Peyer's patch (tissue), 4 donors: ENCODE measurements at regions not wholly inside any gene's neighbourhood (a gene's known extent, or its start where the extent isn't known, plus 50 kb on each side); places are given as distances from the start of the nearest gene placed in this dataset.

Experiments used
- CTCF ChIP-seq, 6 experiments: fragments of 450-650 bp in 4 of 6; fragments of 200-600 bp in 2 of 6; sonication (generic) in 1 of 6; IDR thresholded peaks; one replicate each; pipeline ENCODE4 v1.5.1; 2017 to 2019; ENCODE audit warnings: antibody characterized with exemption in 6 of 6, mild to moderate bottlenecking in 3 of 6, moderate library complexity in 1 of 6
- POLR2A ChIP-seq, 2 donors: fragments of 450-650 bp; IDR thresholded peaks; one replicate each; pipeline ENCODE4 v1.5.1; 2017; ENCODE audit warnings: antibody characterized with exemption in 2 of 2, mild to moderate bottlenecking in 2 of 2, moderate library complexity in 2 of 2

GRCh38 chr9:81150016-81150625, 539.2 kb downstream of the TLE1 start:
- TF ChIP-seq POLR2A (IDR thresholded peaks at IDR 0.05) = no peak
- no peak for TF ChIP-seq CTCF (IDR thresholded peaks at IDR 0.05)
